Hippocampal formation (tissue), 2 donors: ENCODE measurements at regions not wholly inside any gene's neighbourhood (a gene's known extent, or its start where the extent isn't known, plus 50 kb on each side); places are given as distances from the start of the nearest gene placed in this dataset.

ENCODE experiments used
- DNase-seq, 2 donors: peaks; one replicate each; lab custom pipeline; 2025; lab: John Stamatoyannopoulos, UW

GRCh38 chr10:128614802-128615553, 488.8 kb upstream of the MKI67 start:
- no peak for DNase-seq

- no peak for DNase-seq
Observed at GRCh38 chr10:128617532-128617931, 491.3 kb upstream of the MKI67 start.

DNA sequence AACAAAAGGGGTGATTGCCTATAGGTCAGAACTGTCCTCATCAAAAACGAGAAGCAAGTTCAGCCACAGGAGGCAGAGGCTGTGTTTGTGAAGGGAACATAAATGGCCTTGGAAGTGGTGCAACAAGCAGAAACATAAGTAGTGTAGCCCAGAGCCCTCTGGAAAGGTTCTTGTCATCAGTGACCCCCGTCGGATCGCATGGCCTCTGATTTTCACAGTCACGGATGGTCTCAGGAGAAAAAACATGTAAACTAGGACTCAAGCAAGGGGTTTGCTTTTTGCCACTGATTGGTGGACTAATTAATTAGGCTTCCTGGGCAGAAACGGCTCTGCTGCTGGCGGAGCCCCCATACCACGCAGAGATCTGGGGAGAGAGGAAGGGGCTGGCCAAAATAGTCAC, 496.5 kb upstream of the MKI67 start:
- DNase-seq, result no peak

GRCh38 chr10:128623776-128624175, 497.6 kb upstream of the MKI67 start:
- no peak for DNase-seq

- no peak for DNase-seq
Observed at GRCh38 chr10:128624656-128625530, 498.7 kb upstream of the MKI67 start.

DNA sequence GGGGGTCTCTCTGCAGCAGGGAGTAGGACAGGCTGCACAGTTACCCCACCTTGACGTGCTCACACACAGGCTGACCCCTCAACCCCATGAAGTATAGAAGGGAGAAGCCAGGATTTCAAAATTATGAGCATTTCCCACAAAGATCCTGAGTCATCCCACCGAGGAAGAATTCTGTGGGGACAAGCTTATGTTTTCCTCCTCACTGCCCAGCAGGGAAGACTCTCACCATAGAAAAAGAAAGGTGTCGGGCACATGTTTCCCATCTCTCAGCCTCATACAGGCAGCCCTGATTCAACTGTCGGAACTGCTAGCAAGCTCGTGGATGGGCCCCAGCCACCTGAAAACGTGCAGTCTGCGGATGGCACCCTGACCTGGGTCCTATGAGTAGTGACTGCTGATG, 499.7 kb upstream of the MKI67 start:
- no peak for DNase-seq

- no peak for DNase-seq
Observed at GRCh38 chr10:128626397-128627000, 500.3 kb upstream of the MKI67 start.

- no peak for DNase-seq
Observed at GRCh38 chr10:128627811-128628210, 501.6 kb upstream of the MKI67 start.

GRCh38 chr10:128628252-128628651, 502.0 kb upstream of the MKI67 start:
- DNase-seq, result no peak

- DNase-seq, result no peak
Observed at GRCh38 chr10:128629111-128630096, 503.2 kb upstream of the MKI67 start.

DNA sequence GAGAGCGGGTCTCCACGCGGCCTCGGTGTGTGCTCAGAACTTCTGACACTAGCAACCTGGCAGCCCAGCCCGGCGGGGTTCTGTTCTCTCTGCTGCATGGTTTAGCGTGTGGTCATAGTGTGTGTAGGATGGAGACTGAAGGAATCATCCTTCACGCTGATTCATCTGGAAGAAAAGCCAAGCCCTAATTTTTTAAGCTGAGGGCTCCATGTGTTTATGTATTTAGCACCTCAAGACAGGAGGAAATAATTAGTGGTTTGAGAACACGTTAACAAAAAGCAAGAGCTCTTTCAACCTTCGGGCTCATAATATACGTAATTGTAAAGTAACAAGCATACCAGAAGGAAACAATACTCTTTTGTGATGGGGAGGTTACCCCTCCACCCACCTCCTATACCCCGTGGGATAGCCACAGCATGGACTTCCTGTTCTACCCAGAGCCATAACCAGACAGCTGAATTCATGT, 504.6 kb upstream of the MKI67 start:
- DNase-seq, result no peak

DNA sequence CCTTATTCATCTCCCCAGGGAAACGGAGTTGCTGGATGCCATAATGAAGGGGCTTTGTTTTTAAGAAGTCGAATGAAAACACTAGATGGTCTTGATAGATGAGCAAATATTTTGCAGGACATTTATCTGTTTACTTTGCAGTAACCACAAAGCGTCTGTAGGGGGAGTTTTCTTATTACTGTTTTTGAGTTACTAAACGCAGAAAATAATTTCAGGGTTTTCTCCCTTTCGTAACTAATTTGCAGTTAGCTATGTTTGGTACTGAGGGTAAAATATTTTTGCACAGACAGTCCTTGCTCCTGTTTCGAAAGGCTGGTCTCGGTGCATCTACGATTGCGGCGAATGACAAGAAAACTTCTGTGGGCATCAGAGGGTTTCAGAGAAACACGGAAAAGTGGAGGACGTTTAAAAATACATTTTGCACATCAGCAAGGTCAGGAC, 505.6 kb upstream of the MKI67 start:
- DNase-seq, result peak in 1 of 2 donors; percentile 36

DNA sequence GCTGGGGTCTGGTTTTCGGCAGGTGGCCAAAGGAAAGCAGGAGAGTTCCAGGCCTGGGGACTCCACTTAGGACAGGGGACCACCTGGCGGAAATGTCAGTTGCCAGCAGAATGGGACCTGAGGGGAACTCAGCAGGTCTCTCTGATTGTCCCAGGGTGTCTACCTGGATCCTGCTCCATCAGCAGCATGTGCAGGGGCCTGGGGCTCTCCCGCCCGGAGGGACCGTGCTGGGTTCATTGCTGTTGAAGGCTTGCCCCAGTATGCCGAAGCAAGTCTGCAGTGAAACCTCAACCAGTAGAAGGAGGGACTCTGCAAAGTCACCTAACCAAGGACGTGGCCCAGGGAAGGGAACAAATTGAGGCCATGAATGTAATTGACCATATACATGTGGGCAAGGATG, 506.5 kb upstream of the MKI67 start:
- no peak for DNase-seq

- DNase-seq, result no peak
Observed at GRCh38 chr10:128633864-128634540, 507.8 kb upstream of the MKI67 start.

GRCh38 chr10:128642023-128642422, 515.8 kb upstream of the MKI67 start:
- no peak for DNase-seq

GRCh38 chr10:128642502-128642901, 516.3 kb upstream of the MKI67 start:
- DNase-seq, result no peak

- no peak for DNase-seq
Observed at GRCh38 chr10:128643658-128644057, 517.4 kb upstream of the MKI67 start.

DNA sequence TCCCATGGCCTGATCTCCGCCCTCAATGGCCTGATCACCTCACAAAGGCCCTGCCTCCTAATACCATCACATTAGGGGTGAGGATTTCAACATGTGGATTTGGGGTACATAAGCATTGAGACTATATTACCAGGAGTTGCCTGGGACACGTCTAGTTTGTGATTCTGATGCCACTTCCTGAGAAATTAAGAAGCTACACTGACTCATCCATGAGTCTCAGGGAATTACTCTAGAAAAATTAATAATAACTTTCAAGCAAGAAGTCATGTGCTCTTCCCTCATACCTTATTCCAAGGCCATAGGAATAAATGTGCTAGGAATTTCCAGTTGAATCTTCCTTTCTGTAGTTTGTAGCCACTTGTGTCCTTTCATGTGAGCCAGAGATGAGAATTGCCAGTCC, 519.3 kb upstream of the MKI67 start:
- DNase-seq, result no peak

- DNase-seq, result no peak
Observed at GRCh38 chr10:128646956-128647355, 520.7 kb upstream of the MKI67 start.

DNA sequence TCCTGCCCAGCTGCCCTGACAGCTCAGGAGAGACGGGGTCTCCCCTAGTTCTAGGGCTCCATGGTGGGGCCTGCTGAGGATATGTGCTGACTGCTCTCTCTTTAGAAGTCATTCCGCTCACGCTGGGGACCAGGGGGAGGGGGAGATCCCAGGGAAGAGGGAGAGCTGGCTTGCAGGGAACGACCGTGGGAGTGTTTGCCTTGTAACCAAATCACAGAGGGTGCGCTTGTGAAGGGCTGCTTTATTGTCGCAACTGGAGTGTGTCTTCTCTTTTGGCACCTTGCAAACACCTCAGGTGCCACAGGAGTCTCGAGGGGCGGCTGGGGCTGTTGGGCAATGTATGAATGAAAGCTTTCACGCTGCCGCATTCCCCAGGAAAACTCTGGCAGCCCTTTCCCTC, 531.3 kb upstream of the MKI67 start:
- DNase-seq, result no peak

DNA sequence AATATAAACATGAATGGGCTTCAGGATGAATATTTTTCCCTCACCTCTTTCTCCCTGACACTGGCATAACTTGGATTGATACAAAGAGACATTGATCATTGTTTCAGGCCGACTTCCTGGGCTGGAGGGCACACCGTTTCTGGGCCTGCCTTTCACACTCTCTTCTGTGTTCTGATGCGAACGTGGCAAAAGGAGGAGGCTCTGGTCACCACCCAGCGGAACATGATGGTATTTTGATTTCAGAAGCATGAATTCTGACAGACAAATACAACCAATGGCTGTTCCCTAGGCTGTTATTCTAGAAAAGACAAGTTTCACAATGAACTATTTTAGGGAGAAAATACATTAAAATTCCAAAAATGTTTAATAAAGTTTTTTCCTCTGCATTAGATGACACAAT, 534.5 kb upstream of the MKI67 start:
- no peak for DNase-seq
